ENCODE measurements at regions not wholly inside any gene's neighbourhood (a gene's known extent, or its start where the extent isn't known, plus 50 kb on each side); places are given as distances from the start of the nearest gene placed in this dataset.

GRCh38 chr10:9262770-9263169 lies 1208.3 kb downstream of the GATA3 start:
- no peak for TF ChIP-seq POLR2A (IDR thresholded peaks at IDR 0.05)
- TF ChIP-seq CTCF (IDR thresholded peaks at IDR 0.05): no peak
